A549 (cell line): ENCODE measurements at regions not wholly inside any gene's neighbourhood (a gene's known extent, or its start where the extent isn't known, plus 50 kb on each side); places are given as distances from the start of the nearest gene placed in this dataset.

Experiments
- ATAC-seq, 2 experiments: fragments of 200-7000 bp in 1 of 2; fragments of >200 bp in 1 of 2; cut with Nextera tagmentation in 1 of 2; cut with Tn5 transposase in 1 of 2; 3 replicates each; pipeline versions ENCODE4 v1.8.0 to v1.9.1; 2018 to 2020; ENCODE audit warnings: mild to moderate bottlenecking in 1 of 2, moderate library complexity in 1 of 2
- CTCF ChIA-PET: fragments of 300-600 bp; sonication (Branson Sonifier 250); formaldehyde crosslinking; extraction: SDS; loops from one replicate; lab custom pipeline; 2021; ENCODE audit warnings: antibody characterized with exemption, inconsistent platforms; lab: Yijun Ruan, JAX
- POLR2A ChIA-PET: fragments of 350-600 bp; formaldehyde crosslinking; extraction: SDS; loops from one replicate; lab custom pipeline; 2021; ENCODE audit warnings: antibody characterized with exemption, inconsistent platforms; lab: Yijun Ruan, JAX
- DNase-seq, 2 experiments: peaks; one replicate each; pipeline versions ENCODE4 v3.0.0 to v3.0.0-alpha.2; 2011 to 2016; ENCODE audit warnings: low read depth in 1 of 2, low spot score in 1 of 2
- FAIRE-seq: peaks from 2 replicates; lab custom pipeline; 2011; peaks lifted over from hg19 to GRCh38; lab: Jason Lieb, UNC
- H3K27ac ChIP-seq, 2 experiments: fragments of >200 bp; sonication (Bioruptor Twin); formaldehyde crosslinking; 3 replicates each; pipeline ENCODE4 v1.5.1; 2016 to 2017
- H3K4me1 ChIP-seq: fragments of >200 bp; sonication (Bioruptor Twin); formaldehyde crosslinking; 3 replicates; pipeline ENCODE4 v1.6.1; 2016
- H3K4me2 ChIP-seq: fragments of >200 bp; sonication (Bioruptor Twin); formaldehyde crosslinking; 3 replicates; pipeline ENCODE4 v1.6.1; 2016
- H3K4me3 ChIP-seq: fragments of >200 bp; sonication (Bioruptor Twin); formaldehyde crosslinking; 3 replicates; pipeline ENCODE4 v1.5.1; 2016
- H3K9me3 ChIP-seq: fragments of >200 bp; sonication (Bioruptor Twin); formaldehyde crosslinking; 3 replicates; pipeline ENCODE4 v1.6.1; 2016
- BHLHE40 ChIP-seq: IDR thresholded peaks from 2 replicates; pipeline ENCODE4 v1.6.1; 2012; ENCODE audit warnings: low read depth, low read length, inconsistent platforms
- CBX8 ChIP-seq: fragments of 200-600 bp; sonication (generic); IDR thresholded peaks from 2 replicates; pipeline ENCODE4 v1.6.1; 2016
- CHD4 ChIP-seq: fragments of 200-600 bp; sonication (generic); IDR thresholded peaks from 2 replicates; pipeline ENCODE4 v1.6.1; 2016; ENCODE audit warnings: antibody characterized with exemption, mild to moderate bottlenecking, borderline replicate concordance
- FOSB ChIP-seq: fragments of 250-450 bp; sonication (Bioruptor Pico); IDR thresholded peaks from 2 replicates; pipeline ENCODE4 v1.5.0; 2020; ENCODE audit warnings: mild to moderate bottlenecking, moderate library complexity
- HMGXB4 ChIP-seq: fragments of 250-450 bp; sonication (Bioruptor Pico); IDR thresholded peaks from 2 replicates; pipeline ENCODE4 v1.5.0; 2021; ENCODE audit warnings: mild to moderate bottlenecking, moderate library complexity, borderline replicate concordance
- HOXB5 ChIP-seq: fragments of 250-450 bp; sonication (Bioruptor Pico); IDR thresholded peaks from 2 replicates; pipeline ENCODE4 v1.5.0; 2020; ENCODE audit warnings: mild to moderate bottlenecking, moderate library complexity
- KDM5A ChIP-seq: fragments of 200-600 bp; sonication (generic); IDR thresholded peaks from 2 replicates; pipeline ENCODE4 v1.6.1; 2016; ENCODE audit warnings: antibody characterized with exemption, mild to moderate bottlenecking
- NFE2L2 ChIP-seq: fragments of 150-350 bp; conservative IDR thresholded peaks from 2 replicates; pipeline ENCODE4 v1.6.1; 2014; ENCODE audit warnings: low read length
- NPAS2 ChIP-seq: fragments of 250-450 bp; sonication (Bioruptor Pico); IDR thresholded peaks from 2 replicates; pipeline ENCODE4 v1.8.0; 2022; ENCODE audit warnings: mild to moderate bottlenecking, moderate library complexity, borderline replicate concordance
- RAD21 ChIP-seq, 2 experiments: fragments of >200 bp in 1 of 2; sonication (Bioruptor Twin) in 1 of 2; formaldehyde crosslinking in 1 of 2; IDR thresholded peaks in 1 of 2; conservative IDR thresholded peaks in 1 of 2; 2 replicates in 1 of 2; 3 replicates in 1 of 2; pipeline ENCODE4 v1.6.1; 2012 to 2018; ENCODE audit warnings: inconsistent platforms in 1 of 2
- SREBF2 ChIP-seq: fragments of 450-650 bp; IDR thresholded peaks from 2 replicates; pipeline ENCODE4 v1.6.1; 2014; ENCODE audit warnings: mild to moderate bottlenecking, moderate library complexity
- ZFP36 ChIP-seq: fragments of 450-650 bp; IDR thresholded peaks from 2 replicates; pipeline ENCODE4 v1.6.1; 2014; ENCODE audit warnings: borderline replicate concordance; ENCODE audit not compliant: partially characterized antibody
- WGBS: methylation state at CpG from one replicate; pipeline ENCODE4 v1.1.6; 2017; ENCODE audit errors: missing lambda C conversion rate; 5-methylcytosine and 5-hydroxymethylcytosine counted together
- TF ChIP-seq, protein P1 (sequence below): fragments of 150-350 bp; IDR thresholded peaks from 2 replicates; pipeline ENCODE4 v1.6.1; 2014; ENCODE audit warnings: low read depth, mild to moderate bottlenecking, low read length
- TF ChIP-seq, protein P2 (sequence below): fragments of >200 bp; sonication (Bioruptor Twin); formaldehyde crosslinking; IDR thresholded peaks from 2 replicates; pipeline ENCODE4 v1.6.1; 2016
- TF ChIP-seq, protein P3 (sequence below): fragments of >200 bp; sonication (Bioruptor Twin); formaldehyde crosslinking; IDR thresholded peaks from 3 replicates; pipeline ENCODE4 v1.5.1; 2016

- TF ChIP-seq BHLHE40 (no peak), HOXB5 (no peak), SREBF2 (no peak), CBX8 (no peak), NFE2L2 (no peak), CHD4 (no peak)
- TF ChIP-seq, protein P1, sequence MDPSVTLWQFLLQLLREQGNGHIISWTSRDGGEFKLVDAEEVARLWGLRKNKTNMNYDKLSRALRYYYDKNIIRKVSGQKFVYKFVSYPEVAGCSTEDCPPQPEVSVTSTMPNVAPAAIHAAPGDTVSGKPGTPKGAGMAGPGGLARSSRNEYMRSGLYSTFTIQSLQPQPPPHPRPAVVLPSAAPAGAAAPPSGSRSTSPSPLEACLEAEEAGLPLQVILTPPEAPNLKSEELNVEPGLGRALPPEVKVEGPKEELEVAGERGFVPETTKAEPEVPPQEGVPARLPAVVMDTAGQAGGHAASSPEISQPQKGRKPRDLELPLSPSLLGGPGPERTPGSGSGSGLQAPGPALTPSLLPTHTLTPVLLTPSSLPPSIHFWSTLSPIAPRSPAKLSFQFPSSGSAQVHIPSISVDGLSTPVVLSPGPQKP, result no peak
- TF ChIP-seq, protein P2, sequence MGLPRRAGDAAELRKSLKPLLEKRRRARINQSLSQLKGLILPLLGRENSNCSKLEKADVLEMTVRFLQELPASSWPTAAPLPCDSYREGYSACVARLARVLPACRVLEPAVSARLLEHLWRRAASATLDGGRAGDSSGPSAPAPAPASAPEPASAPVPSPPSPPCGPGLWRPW, result no peak
- no peak overlapping the region for H3K4me2 ChIP-seq
- FAIRE-seq, result no peak
- ChIA-PET POLR2A (no interaction called here), CTCF (interaction anchor here (0.7 to 3.0 kb wide), 3 partner anchors 9 to 45 kb away, joined by 3 to 20 read pairs (median 4); no protein-coding TSS in a partner anchor)
- no peaks in the 10 kb centered on the region for H3K4me1 ChIP-seq
- H3K4me3 ChIP-seq, result no peak overlapping the region
- WGBS, result 90% methylated on average over 3 of the region's 3 CpGs
- DNase-seq, result no peak
- ATAC-seq, result no peak
- no peak overlapping the region for H3K27ac ChIP-seq
- no peaks in the 10 kb centered on the region for H3K9me3 ChIP-seq
Measured at GRCh38 chr2:134199123-134199522, 54.7 kb upstream of the MGAT5 start.

DNA sequence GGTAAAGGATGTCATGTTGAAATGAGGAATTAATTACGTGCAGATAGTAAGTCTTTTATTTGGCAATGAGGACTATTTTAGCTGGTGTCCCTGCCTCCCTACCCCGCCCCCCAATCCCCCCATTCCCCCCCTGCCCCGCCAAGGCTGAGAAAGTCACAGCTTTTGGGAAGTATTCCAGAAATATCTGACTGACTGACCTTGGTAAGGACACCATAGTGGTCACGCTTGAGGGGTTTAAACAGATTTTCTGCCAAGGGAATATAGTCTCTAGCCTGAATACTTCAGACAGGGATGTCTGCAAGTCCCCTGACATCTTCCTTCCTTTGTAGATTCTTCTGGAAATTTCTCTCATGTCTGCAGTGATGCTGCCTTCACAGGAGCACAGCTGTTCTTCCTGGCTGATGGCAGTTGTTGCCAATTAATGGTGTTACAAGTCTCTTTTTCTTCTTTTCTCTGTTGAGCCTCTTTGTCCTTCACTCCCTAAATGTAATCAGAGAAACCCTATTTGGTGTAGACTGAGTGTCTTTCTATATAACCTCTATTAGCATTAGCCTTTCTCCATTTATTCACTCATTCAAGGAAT lies 53.7 kb upstream of the MGAT5 start:
- ChIA-PET CTCF (interaction anchor here (1.4 kb wide), 1 partner anchor 44 kb away, joined by 4 read pairs; no protein-coding TSS in a partner anchor), POLR2A (no interaction called here)
- DNase-seq (no peak), FAIRE-seq (no peak), ATAC-seq (no peak)
- Histone ChIP-seq H3K4me2 (no peak overlapping the region), H3K4me3 (no peak overlapping the region), H3K4me1 (no peaks in the 10 kb centered on the region), H3K9me3 (no peaks in the 10 kb centered on the region), H3K27ac (no peak overlapping the region)
- WGBS, result 65% methylated on average over 4 of the region's 4 CpGs
- TF ChIP-seq RAD21 (conservative IDR thresholded peaks at IDR 0.05 in 1 of 2, IDR thresholded peaks at IDR 0.05 in 1 of 2), result no peak

GRCh38 chr2:134201533-134201932 lies 52.3 kb upstream of the MGAT5 start:
- no peak overlapping the region for H3K4me3 ChIP-seq
- no peak for DNase-seq
- ChIA-PET CTCF (interaction anchor here (0.6 to 3.0 kb wide), 4 partner anchors 44 to 801 kb away, joined by 3 to 9 read pairs (median 3); no protein-coding TSS in a partner anchor), POLR2A (interaction anchor here (0.6 kb wide), 1 partner anchor 72 kb away, joined by 4 read pairs; no protein-coding TSS in a partner anchor)
- FAIRE-seq, result no peak
- H3K4me1 ChIP-seq, result no peaks in the 10 kb centered on the region
- ATAC-seq, result no peak
- WGBS, result 92% methylated on average over 7 of the region's 7 CpGs
- no peaks in the 10 kb centered on the region for H3K9me3 ChIP-seq
- TF ChIP-seq HMGXB4 (no peak), ZFP36 (no peak), KDM5A (no peak), NPAS2 (no peak), FOSB (CRISPR knock-in tag) (no peak)
- TF ChIP-seq, protein P3, sequence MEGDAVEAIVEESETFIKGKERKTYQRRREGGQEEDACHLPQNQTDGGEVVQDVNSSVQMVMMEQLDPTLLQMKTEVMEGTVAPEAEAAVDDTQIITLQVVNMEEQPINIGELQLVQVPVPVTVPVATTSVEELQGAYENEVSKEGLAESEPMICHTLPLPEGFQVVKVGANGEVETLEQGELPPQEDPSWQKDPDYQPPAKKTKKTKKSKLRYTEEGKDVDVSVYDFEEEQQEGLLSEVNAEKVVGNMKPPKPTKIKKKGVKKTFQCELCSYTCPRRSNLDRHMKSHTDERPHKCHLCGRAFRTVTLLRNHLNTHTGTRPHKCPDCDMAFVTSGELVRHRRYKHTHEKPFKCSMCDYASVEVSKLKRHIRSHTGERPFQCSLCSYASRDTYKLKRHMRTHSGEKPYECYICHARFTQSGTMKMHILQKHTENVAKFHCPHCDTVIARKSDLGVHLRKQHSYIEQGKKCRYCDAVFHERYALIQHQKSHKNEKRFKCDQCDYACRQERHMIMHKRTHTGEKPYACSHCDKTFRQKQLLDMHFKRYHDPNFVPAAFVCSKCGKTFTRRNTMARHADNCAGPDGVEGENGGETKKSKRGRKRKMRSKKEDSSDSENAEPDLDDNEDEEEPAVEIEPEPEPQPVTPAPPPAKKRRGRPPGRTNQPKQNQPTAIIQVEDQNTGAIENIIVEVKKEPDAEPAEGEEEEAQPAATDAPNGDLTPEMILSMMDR, result no peak
- no peak overlapping the region for H3K27ac ChIP-seq
- no peak overlapping the region for H3K4me2 ChIP-seq
